ENCODE measurements at regions not wholly inside any gene's neighbourhood (a gene's known extent, or its start where the extent isn't known, plus 50 kb on each side); places are given as distances from the start of the nearest gene placed in this dataset.

DNA sequence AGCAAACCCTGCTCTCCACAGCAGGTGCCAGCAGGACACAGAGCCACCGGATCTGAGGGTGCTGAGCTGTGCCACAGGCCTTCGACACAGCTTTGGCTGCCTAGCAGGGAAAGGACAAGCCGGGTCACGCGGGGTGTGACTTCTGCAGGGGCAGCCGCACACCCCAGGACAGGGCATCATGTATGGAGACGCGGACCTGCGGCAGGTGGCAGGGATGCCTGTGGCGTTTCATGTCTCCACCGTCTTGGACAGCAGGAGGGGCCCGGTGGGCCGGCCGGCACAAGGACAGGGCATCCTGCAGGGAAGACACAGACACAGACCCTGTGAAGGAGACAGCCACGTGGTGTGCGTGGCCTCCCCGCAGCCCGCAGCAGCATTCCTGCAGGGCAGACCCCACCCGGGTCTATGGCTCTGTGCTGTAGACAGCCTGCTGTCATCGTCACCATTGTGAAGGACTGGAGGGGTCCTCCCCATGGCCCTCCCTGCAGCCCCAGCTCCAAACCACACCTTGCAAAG is 109.2 kb downstream of the PDGFA start:
- TF ChIP-seq POLR2A (IDR thresholded peaks at IDR 0.05), result no peak
- TF ChIP-seq, protein P1, sequence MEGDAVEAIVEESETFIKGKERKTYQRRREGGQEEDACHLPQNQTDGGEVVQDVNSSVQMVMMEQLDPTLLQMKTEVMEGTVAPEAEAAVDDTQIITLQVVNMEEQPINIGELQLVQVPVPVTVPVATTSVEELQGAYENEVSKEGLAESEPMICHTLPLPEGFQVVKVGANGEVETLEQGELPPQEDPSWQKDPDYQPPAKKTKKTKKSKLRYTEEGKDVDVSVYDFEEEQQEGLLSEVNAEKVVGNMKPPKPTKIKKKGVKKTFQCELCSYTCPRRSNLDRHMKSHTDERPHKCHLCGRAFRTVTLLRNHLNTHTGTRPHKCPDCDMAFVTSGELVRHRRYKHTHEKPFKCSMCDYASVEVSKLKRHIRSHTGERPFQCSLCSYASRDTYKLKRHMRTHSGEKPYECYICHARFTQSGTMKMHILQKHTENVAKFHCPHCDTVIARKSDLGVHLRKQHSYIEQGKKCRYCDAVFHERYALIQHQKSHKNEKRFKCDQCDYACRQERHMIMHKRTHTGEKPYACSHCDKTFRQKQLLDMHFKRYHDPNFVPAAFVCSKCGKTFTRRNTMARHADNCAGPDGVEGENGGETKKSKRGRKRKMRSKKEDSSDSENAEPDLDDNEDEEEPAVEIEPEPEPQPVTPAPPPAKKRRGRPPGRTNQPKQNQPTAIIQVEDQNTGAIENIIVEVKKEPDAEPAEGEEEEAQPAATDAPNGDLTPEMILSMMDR (IDR thresholded peaks at IDR 0.05), result no peak
